ENCODE measurements at regions not wholly inside any gene's neighbourhood (a gene's known extent, or its start where the extent isn't known, plus 50 kb on each side); places are given as distances from the start of the nearest gene placed in this dataset.

- no peak overlapping the region for H3K4me3 ChIP-seq
- no peaks in the 10 kb centered on the region for H3K79me2 ChIP-seq (replicated peaks; ENCODE audit: insufficient read depth)
- H3K9me2 ChIP-seq (ENCODE audit: insufficient read depth), result no peaks in the 10 kb centered on the region; the same call in 1 of the 2 replicates
- Mint-ChIP-seq H3K9me3 (no peaks in the 10 kb centered on the region; the same call in 2 of the 3 replicates), H3K4me1 (no peaks in the 10 kb centered on the region), H3K4me3 (no peak overlapping the region), H3K27ac (no peak overlapping the region), H3K27me3 (ENCODE audit: insufficient read depth, low read depth, poor library complexity) (no peaks in the 10 kb centered on the region), H3K36me3 (ENCODE audit: low read depth) (no peaks in the 10 kb centered on the region)
- H3K4me1 ChIP-seq (ENCODE audit: insufficient read depth), result no peaks in the 10 kb centered on the region
- TF ChIP-seq STAT1 (IDR thresholded peaks at IDR 0.05; ENCODE audit: unreplicated experiment), result no peak
- TF ChIP-seq, protein P1, sequence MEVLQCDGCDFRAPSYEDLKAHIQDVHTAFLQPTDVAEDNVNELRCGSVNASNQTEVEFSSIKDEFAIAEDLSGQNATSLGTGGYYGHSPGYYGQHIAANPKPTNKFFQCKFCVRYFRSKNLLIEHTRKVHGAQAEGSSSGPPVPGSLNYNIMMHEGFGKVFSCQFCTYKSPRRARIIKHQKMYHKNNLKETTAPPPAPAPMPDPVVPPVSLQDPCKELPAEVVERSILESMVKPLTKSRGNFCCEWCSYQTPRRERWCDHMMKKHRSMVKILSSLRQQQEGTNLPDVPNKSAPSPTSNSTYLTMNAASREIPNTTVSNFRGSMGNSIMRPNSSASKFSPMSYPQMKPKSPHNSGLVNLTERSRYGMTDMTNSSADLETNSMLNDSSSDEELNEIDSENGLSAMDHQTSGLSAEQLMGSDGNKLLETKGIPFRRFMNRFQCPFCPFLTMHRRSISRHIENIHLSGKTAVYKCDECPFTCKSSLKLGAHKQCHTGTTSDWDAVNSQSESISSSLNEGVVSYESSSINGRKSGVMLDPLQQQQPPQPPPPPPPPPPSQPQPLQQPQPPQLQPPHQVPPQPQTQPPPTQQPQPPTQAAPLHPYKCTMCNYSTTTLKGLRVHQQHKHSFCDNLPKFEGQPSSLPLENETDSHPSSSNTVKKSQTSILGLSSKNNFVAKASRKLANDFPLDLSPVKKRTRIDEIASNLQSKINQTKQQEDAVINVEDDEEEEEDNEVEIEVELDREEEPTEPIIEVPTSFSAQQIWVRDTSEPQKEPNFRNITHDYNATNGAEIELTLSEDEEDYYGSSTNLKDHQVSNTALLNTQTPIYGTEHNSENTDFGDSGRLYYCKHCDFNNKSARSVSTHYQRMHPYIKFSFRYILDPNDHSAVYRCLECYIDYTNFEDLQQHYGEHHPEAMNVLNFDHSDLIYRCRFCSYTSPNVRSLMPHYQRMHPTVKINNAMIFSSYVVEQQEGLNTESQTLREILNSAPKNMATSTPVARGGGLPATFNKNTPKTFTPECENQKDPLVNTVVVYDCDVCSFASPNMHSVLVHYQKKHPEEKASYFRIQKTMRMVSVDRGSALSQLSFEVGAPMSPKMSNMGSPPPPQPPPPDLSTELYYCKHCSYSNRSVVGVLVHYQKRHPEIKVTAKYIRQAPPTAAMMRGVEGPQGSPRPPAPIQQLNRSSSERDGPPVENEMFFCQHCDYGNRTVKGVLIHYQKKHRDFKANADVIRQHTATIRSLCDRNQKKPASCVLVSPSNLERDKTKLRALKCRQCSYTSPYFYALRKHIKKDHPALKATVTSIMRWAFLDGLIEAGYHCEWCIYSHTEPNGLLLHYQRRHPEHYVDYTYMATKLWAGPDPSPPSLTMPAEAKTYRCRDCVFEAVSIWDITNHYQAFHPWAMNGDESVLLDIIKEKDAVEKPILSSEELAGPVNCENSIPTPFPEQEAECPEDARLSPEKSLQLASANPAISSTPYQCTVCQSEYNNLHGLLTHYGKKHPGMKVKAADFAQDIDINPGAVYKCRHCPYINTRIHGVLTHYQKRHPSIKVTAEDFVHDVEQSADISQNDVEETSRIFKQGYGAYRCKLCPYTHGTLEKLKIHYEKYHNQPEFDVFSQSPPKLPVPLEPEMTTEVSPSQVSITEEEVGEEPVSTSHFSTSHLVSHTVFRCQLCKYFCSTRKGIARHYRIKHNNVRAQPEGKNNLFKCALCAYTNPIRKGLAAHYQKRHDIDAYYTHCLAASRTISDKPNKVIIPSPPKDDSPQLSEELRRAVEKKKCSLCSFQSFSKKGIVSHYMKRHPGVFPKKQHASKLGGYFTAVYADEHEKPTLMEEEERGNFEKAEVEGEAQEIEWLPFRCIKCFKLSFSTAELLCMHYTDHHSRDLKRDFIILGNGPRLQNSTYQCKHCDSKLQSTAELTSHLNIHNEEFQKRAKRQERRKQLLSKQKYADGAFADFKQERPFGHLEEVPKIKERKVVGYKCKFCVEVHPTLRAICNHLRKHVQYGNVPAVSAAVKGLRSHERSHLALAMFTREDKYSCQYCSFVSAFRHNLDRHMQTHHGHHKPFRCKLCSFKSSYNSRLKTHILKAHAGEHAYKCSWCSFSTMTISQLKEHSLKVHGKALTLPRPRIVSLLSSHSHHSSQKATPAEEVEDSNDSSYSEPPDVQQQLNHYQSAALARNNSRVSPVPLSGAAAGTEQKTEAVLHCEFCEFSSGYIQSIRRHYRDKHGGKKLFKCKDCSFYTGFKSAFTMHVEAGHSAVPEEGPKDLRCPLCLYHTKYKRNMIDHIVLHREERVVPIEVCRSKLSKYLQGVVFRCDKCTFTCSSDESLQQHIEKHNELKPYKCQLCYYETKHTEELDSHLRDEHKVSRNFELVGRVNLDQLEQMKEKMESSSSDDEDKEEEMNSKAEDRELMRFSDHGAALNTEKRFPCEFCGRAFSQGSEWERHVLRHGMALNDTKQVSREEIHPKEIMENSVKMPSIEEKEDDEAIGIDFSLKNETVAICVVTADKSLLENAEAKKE (CRISPR knock-in tag; IDR thresholded peaks at IDR 0.05), result no peak
- TF ChIP-seq JUNB (IDR thresholded peaks at IDR 0.05; ENCODE audit: unreplicated experiment), result no peak
- no peak for TF ChIP-seq NANOG (IDR thresholded peaks at IDR 0.05; ENCODE audit: borderline replicate concordance)
- TF ChIP-seq ZNF114 (CRISPR knock-in tag; IDR thresholded peaks at IDR 0.05), result no peak
- no peak for TF ChIP-seq EZH2 (IDR thresholded peaks at IDR 0.05; ENCODE audit: low read depth, unreplicated experiment)
- TF ChIP-seq POLR2AphosphoS5 (IDR thresholded peaks at IDR 0.05; ENCODE audit: low read depth), result no peak
- TF ChIP-seq, protein P2, sequence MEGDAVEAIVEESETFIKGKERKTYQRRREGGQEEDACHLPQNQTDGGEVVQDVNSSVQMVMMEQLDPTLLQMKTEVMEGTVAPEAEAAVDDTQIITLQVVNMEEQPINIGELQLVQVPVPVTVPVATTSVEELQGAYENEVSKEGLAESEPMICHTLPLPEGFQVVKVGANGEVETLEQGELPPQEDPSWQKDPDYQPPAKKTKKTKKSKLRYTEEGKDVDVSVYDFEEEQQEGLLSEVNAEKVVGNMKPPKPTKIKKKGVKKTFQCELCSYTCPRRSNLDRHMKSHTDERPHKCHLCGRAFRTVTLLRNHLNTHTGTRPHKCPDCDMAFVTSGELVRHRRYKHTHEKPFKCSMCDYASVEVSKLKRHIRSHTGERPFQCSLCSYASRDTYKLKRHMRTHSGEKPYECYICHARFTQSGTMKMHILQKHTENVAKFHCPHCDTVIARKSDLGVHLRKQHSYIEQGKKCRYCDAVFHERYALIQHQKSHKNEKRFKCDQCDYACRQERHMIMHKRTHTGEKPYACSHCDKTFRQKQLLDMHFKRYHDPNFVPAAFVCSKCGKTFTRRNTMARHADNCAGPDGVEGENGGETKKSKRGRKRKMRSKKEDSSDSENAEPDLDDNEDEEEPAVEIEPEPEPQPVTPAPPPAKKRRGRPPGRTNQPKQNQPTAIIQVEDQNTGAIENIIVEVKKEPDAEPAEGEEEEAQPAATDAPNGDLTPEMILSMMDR (conservative IDR thresholded peaks at IDR 0.05; ENCODE audit: low read depth in 2 of 2), result no peak
- TF ChIP-seq ZNF331 (CRISPR knock-in tag; IDR thresholded peaks at IDR 0.05; ENCODE audit: low read depth), result no peak
- TF ChIP-seq EZH2phosphoT487 (IDR thresholded peaks at IDR 0.05; ENCODE audit: unreplicated experiment), result no peak
- no peak for TF ChIP-seq REST (IDR thresholded peaks at IDR 0.05; ENCODE audit: unreplicated experiment)
- TF ChIP-seq CREB1 (CRISPR knock-in tag; IDR thresholded peaks at IDR 0.05; ENCODE audit: low read depth), result no peak
- TF ChIP-seq, protein P3, sequence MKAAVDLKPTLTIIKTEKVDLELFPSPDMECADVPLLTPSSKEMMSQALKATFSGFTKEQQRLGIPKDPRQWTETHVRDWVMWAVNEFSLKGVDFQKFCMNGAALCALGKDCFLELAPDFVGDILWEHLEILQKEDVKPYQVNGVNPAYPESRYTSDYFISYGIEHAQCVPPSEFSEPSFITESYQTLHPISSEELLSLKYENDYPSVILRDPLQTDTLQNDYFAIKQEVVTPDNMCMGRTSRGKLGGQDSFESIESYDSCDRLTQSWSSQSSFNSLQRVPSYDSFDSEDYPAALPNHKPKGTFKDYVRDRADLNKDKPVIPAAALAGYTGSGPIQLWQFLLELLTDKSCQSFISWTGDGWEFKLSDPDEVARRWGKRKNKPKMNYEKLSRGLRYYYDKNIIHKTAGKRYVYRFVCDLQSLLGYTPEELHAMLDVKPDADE (IDR thresholded peaks at IDR 0.05), result no peak
- H2AFZ ChIP-seq, result no peak overlapping the region
- no peak overlapping the region for H3K27ac ChIP-seq (ENCODE audit: low read depth)
- H3K27me3 ChIP-seq (ENCODE audit: insufficient read depth), result no peaks in the 10 kb centered on the region
- ATAC-seq, result no peak
- no peak overlapping the region for H3K4me2 ChIP-seq
- no peak for DNase-seq (ENCODE audit: low spot score)
- H4K20me1 ChIP-seq (replicated peaks; ENCODE audit: insufficient read depth), result no peaks in the 10 kb centered on the region
- H3F3A ChIP-seq (replicated peaks; ENCODE audit: low read depth), result no peaks in the 10 kb centered on the region
- no peaks in the 10 kb centered on the region for H3K36me3 ChIP-seq (ENCODE audit: insufficient read depth)
These were observed 197.9 kb upstream of the GRIK2 start for GRCh38 chr6:101195588-101195987.
